Stimulated activated CD4-positive, alpha-beta T cell treated with anti-CD3 and anti-CD28 coated beads, Interleukin-2, amount 100 ng/mL, for 48 hours (primary cell): ENCODE measurements at regions not wholly inside any gene's neighbourhood (a gene's known extent, or its start where the extent isn't known, plus 50 kb on each side); places are given as distances from the start of the nearest gene placed in this dataset.
"Not testable (repeated sequence)": the region's sequence is repeated elsewhere in the genome, so short reads cannot be mapped to it uniquely, and the experiment has no call there.

Source experiments
- DNase-seq, 2 donors: peaks; one replicate each; pipeline ENCODE4 v3.0.0-alpha.2; 2020

GRCh38 chr10:109386101-109386500 is 537.2 kb downstream of the XPNPEP1 start:
- DNase-seq = no peak

- no peak for DNase-seq
Observed at GRCh38 chr10:109379186-109379585, 544.1 kb downstream of the XPNPEP1 start.

- no peak for DNase-seq
Observed at GRCh38 chr10:109374215-109374614, 549.1 kb downstream of the XPNPEP1 start.

- DNase-seq = no peak
Observed at GRCh38 chr10:109359316-109359715, 564.0 kb downstream of the XPNPEP1 start.

- no peak for DNase-seq
Observed at GRCh38 chr10:109358325-109358724, 565.0 kb downstream of the XPNPEP1 start.

GRCh38 chr10:109348324-109348723 is 575.0 kb downstream of the XPNPEP1 start:
- no peak for DNase-seq

GRCh38 chr10:109343293-109343692 is 580.0 kb downstream of the XPNPEP1 start:
- no peak for DNase-seq

- DNase-seq = no peak
Observed at GRCh38 chr10:109341986-109342385, 581.3 kb downstream of the XPNPEP1 start.

GRCh38 chr10:109328001-109328400 is 595.3 kb downstream of the XPNPEP1 start:
- no peak for DNase-seq

GRCh38 chr10:109327266-109327665 is 596.0 kb downstream of the XPNPEP1 start:
- no peak for DNase-seq

- DNase-seq = no peak
Observed at GRCh38 chr10:109324721-109325120, 598.6 kb downstream of the XPNPEP1 start.

GRCh38 chr10:109317746-109318366 is 605.5 kb downstream of the XPNPEP1 start:
- no peak for DNase-seq

- DNase-seq = not testable (repeated sequence)
Observed at GRCh38 chr10:109314016-109314415, 609.3 kb downstream of the XPNPEP1 start.

GRCh38 chr10:109312555-109312954 is 610.8 kb downstream of the XPNPEP1 start:
- not testable (repeated sequence) for DNase-seq

GRCh38 chr10:109308971-109309370 is 614.3 kb downstream of the XPNPEP1 start:
- no peak for DNase-seq

- not testable (repeated sequence) for DNase-seq
Observed at GRCh38 chr10:109307102-109307501, 616.2 kb downstream of the XPNPEP1 start.

- DNase-seq = no peak
Observed at GRCh38 chr10:109306698-109307097, 616.6 kb downstream of the XPNPEP1 start.

- no peak for DNase-seq
Observed at GRCh38 chr10:109287858-109288257, 635.5 kb downstream of the XPNPEP1 start.

GRCh38 chr10:109282510-109282909 is 640.8 kb downstream of the XPNPEP1 start:
- DNase-seq = no peak

- DNase-seq = no peak
Observed at GRCh38 chr10:109281347-109281746, 642.0 kb downstream of the XPNPEP1 start.

- no peak for DNase-seq
Observed at GRCh38 chr10:109280837-109281236, 642.5 kb downstream of the XPNPEP1 start.

- DNase-seq = no peak
Observed at GRCh38 chr10:109277456-109277855, 645.9 kb downstream of the XPNPEP1 start.

- no peak for DNase-seq
Observed at GRCh38 chr10:109275960-109276359, 647.4 kb downstream of the XPNPEP1 start.

- no peak for DNase-seq
Observed at GRCh38 chr10:109274681-109275080, 648.6 kb downstream of the XPNPEP1 start.

GRCh38 chr10:109270173-109270572 is 653.1 kb downstream of the XPNPEP1 start:
- no peak for DNase-seq
